ENCODE measurements at regions not wholly inside any gene's neighbourhood (a gene's known extent, or its start where the extent isn't known, plus 50 kb on each side); places are given as distances from the start of the nearest gene placed in this dataset.
A peak's percentile ranks its signal among the peaks of the same experiment; 100 is the strongest.

DNA sequence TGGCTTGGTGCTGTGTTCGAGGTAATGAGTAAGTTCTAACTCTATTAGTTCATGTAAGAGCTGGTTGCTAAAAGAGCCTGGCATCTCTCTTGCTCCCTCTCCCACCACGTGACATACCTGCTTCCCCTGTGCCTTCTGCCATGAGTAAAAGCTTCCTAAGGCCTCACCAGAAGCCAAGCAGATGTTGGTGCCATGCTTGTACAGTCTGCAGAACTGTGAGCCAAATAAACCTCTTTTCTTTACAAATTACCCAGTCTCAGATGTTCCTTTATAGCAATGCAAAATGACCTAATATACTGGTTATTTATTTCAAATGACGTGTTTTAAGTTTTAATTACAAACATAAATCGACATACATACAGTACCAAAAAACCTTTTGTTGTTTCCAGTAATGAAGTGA, 101.7 kb upstream of the DNAJC1 start:
- Histone ChIP-seq H3K9ac (ENCODE audit: insufficient read depth, low read length, poor library complexity, severe bottlenecking) (no peak overlapping the region), H2AFZ (ENCODE audit: insufficient read depth, low read depth, low read length, poor library complexity, severe bottlenecking) (no peak overlapping the region), H3K27me3 (ENCODE audit: control insufficient read depth in 2 of 2, insufficient read depth in 2 of 2, low read length in 2 of 2) (no peaks in the 10 kb centered on the region), H3K4me2 (replicated peaks; ENCODE audit: extremely low read depth, low read length, poor library complexity, severe bottlenecking) (no peak overlapping the region), H3K27ac (ENCODE audit: low read depth in 1 of 2, low read length in 2 of 2) (no peak overlapping the region), H3K9me3 (replicated peaks in 1 of 2; ENCODE audit: control insufficient read depth in 1 of 2, insufficient read depth in 1 of 2, low read length in 2 of 2) (no peaks in the 10 kb centered on the region), H3K79me2 (ENCODE audit: insufficient read depth, low read length) (no peaks in the 10 kb centered on the region), H3K4me1 (ENCODE audit: control insufficient read depth in 1 of 2, insufficient read depth in 2 of 2, low read length in 2 of 2) (peaks cover 0 to 3% of the 10 kb centered on the region in 2 donors), H3K4me3 (replicated peaks in 1 of 3; ENCODE audit: low read depth in 2 of 3, low read length in 3 of 3) (no peak overlapping the region), H3K36me3 (replicated peaks in 1 of 2; ENCODE audit: control insufficient read depth in 1 of 2, insufficient read depth in 2 of 2, low read length in 2 of 2) (no peaks in the 10 kb centered on the region), H4K20me1 (ENCODE audit: insufficient read depth, low read length) (no peaks in the 10 kb centered on the region)
- 80% methylated on average over 1 of the region's 4 CpGs for WGBS (ENCODE audit: insufficient coverage)
- TF ChIP-seq, protein P1, sequence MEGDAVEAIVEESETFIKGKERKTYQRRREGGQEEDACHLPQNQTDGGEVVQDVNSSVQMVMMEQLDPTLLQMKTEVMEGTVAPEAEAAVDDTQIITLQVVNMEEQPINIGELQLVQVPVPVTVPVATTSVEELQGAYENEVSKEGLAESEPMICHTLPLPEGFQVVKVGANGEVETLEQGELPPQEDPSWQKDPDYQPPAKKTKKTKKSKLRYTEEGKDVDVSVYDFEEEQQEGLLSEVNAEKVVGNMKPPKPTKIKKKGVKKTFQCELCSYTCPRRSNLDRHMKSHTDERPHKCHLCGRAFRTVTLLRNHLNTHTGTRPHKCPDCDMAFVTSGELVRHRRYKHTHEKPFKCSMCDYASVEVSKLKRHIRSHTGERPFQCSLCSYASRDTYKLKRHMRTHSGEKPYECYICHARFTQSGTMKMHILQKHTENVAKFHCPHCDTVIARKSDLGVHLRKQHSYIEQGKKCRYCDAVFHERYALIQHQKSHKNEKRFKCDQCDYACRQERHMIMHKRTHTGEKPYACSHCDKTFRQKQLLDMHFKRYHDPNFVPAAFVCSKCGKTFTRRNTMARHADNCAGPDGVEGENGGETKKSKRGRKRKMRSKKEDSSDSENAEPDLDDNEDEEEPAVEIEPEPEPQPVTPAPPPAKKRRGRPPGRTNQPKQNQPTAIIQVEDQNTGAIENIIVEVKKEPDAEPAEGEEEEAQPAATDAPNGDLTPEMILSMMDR (IDR thresholded peaks at IDR 0.05): no peak
- Mint-ChIP-seq H3K36me3 (no peaks in the 10 kb centered on the region), H3K9me3 (peaks cover 0 to 6% (median 0%) of the 10 kb centered on the region in 7 donors), H3K4me1 (peaks cover 10% of the 10 kb centered on the region), H3K27ac (no peak overlapping the region), H3K27me3 (ENCODE audit: low read depth in 3 of 3) (no peaks in the 10 kb centered on the region), H3K4me3 (no peak overlapping the region)
- DNase-seq: no peak
- intact Hi-C loops (cut with micrococcal nuclease): no loop called here

DNA sequence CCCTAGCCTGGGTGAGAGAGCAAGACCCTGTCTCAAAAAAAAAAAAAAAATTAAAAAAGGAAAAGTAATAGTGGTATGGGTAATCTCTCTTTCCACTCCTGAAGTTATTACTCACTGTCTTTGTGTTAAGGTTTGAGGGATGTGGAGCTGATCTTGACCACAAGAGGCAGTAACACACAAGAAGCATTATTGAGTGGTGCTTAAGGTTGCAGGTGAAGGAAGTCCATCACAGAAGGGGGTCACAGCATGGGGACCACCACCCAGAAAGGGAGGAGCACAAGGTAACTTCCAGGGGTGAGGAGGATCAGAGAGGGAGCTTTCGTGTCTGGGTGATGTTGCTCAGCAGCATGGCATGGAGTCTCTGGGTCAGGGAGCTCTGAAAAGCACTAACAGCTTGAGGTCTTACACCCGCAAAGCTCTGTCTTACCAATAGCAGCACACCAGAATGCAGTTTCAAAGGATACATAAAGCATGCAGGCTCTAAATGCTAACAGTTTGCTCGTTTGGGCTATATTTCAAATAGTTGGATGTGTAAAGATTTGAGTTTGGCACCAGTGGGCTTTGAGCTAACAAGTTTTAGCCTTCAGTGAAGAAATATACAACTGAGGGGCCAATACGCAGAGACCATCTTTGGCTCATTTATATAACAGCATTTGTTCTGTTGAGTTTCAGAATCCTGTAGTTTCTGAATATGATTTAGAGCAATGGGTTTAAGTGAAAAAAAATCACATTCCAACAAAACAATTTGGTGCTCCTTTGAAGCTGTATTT, 100.4 kb upstream of the DNAJC1 start:
- Histone ChIP-seq H3K4me3 (replicated peaks in 1 of 3; ENCODE audit: low read depth in 2 of 3, low read length in 3 of 3) (no peak overlapping the region), H3K9ac (ENCODE audit: insufficient read depth, low read length, poor library complexity, severe bottlenecking) (no peak overlapping the region), H3K27ac (ENCODE audit: low read depth in 1 of 2, low read length in 2 of 2) (no peak overlapping the region), H3K4me1 (ENCODE audit: control insufficient read depth in 1 of 2, insufficient read depth in 2 of 2, low read length in 2 of 2) (peaks cover 0 to 3% of the 10 kb centered on the region in 2 donors), H3K27me3 (ENCODE audit: control insufficient read depth in 2 of 2, insufficient read depth in 2 of 2, low read length in 2 of 2) (no peaks in the 10 kb centered on the region), H3K4me2 (replicated peaks; ENCODE audit: extremely low read depth, low read length, poor library complexity, severe bottlenecking) (no peak overlapping the region), H3K36me3 (replicated peaks in 1 of 2; ENCODE audit: control insufficient read depth in 1 of 2, insufficient read depth in 2 of 2, low read length in 2 of 2) (no peaks in the 10 kb centered on the region), H4K20me1 (ENCODE audit: insufficient read depth, low read length) (no peaks in the 10 kb centered on the region), H3K9me3 (replicated peaks in 1 of 2; ENCODE audit: control insufficient read depth in 1 of 2, insufficient read depth in 1 of 2, low read length in 2 of 2) (no peaks in the 10 kb centered on the region), H3K79me2 (ENCODE audit: insufficient read depth, low read length) (no peaks in the 10 kb centered on the region), H2AFZ (ENCODE audit: insufficient read depth, low read depth, low read length, poor library complexity, severe bottlenecking) (no peak overlapping the region)
- TF ChIP-seq, protein P1 (IDR thresholded peaks at IDR 0.05): peak; percentile 34
- Mint-ChIP-seq H3K9me3 (peaks cover 0 to 6% (median 0%) of the 10 kb centered on the region in 7 donors), H3K4me1 (peaks cover 10% of the 10 kb centered on the region), H3K27ac (no peak overlapping the region), H3K27me3 (ENCODE audit: low read depth in 3 of 3) (no peaks in the 10 kb centered on the region), H3K4me3 (no peak overlapping the region), H3K36me3 (no peaks in the 10 kb centered on the region)
- intact Hi-C loops (cut with micrococcal nuclease): no loop called here
- WGBS (ENCODE audit: insufficient coverage): 100% methylated on average over 1 of the region's 4 CpGs
- no peak for DNase-seq
